H1 (cell line): ENCODE measurements at regions not wholly inside any gene's neighbourhood (a gene's known extent, or its start where the extent isn't known, plus 50 kb on each side); places are given as distances from the start of the nearest gene placed in this dataset.

Source experiments
- CTCF ChIA-PET: fragments of 300-600 bp; sonication (Branson Sonifier 250); formaldehyde crosslinking; loops from one replicate; lab custom pipeline; 2021; ENCODE audit not compliant: partially characterized antibody; lab: Charles Lee
- POLR2A ChIA-PET: fragments of 300-600 bp; sonication (Branson Sonifier 250); formaldehyde crosslinking; loops from one replicate; lab custom pipeline; 2021; ENCODE audit warnings: inconsistent platforms; ENCODE audit not compliant: partially characterized antibody; lab: Charles Lee
- DNase-seq, 2 experiments: peaks; one replicate each; pipeline versions ENCODE4 v3.0.0 to v3.0.0-alpha.2; 2010 to 2022; ENCODE audit warnings: low spot score in 2 of 2, low read depth in 1 of 2, mixed read lengths in 1 of 2
- FAIRE-seq: peaks from 2 replicates; lab custom pipeline; 2011; peaks lifted over from hg19 to GRCh38; lab: Jason Lieb, UNC
- H2AFZ ChIP-seq: 2 replicates; pipeline ENCODE4 v1.8.1; 2012; ENCODE audit warnings: low read length, inconsistent platforms
- H2AK5ac ChIP-seq: 2 replicates; pipeline ENCODE4 v1.6.1; 2013; ENCODE audit warnings: low read depth, low read length
- H2BK120ac ChIP-seq: replicated peaks from 2 replicates; pipeline ENCODE3; 2013; ENCODE audit warnings: low read depth, low read length, inconsistent platforms
- H2BK12ac ChIP-seq: 2 replicates; pipeline ENCODE4 v1.6.1; 2013; ENCODE audit warnings: low read depth, low read length
- H2BK15ac ChIP-seq: 2 replicates; pipeline ENCODE4 v1.6.1; 2013; ENCODE audit warnings: low read length
- H2BK20ac ChIP-seq: 2 replicates; pipeline ENCODE4 v1.6.1; 2013; ENCODE audit warnings: low read length
- H2BK5ac ChIP-seq: 2 replicates; pipeline ENCODE4 v1.6.1; 2013; ENCODE audit warnings: low read depth, low read length
- H3K14ac ChIP-seq: 2 replicates; pipeline ENCODE4 v1.6.1; 2013; ENCODE audit warnings: inconsistent platforms; ENCODE audit not compliant: insufficient read length
- H3K18ac ChIP-seq: 2 replicates; pipeline ENCODE4 v1.6.1; 2013; ENCODE audit warnings: low read length; ENCODE audit errors: extremely low read depth
- H3K23ac ChIP-seq: 2 replicates; pipeline ENCODE4 v1.6.1; 2013; ENCODE audit warnings: inconsistent platforms; ENCODE audit not compliant: insufficient read length
- H3K23me2 ChIP-seq: 2 replicates; pipeline ENCODE4 v1.6.1; 2013; ENCODE audit warnings: low read depth, low read length
- H3K27ac ChIP-seq: 2 replicates; pipeline ENCODE4 v1.6.1; 2011; ENCODE audit warnings: low read depth, low read length, inconsistent platforms
- H3K27me3 ChIP-seq, 4 experiments: replicated peaks in 1 of 4; 1 replicate in 1 of 4; 2 replicates in 3 of 4; pipeline versions ENCODE4 v1.6.1 to v1.8.1; 2011 to 2013; ENCODE audit warnings: low read length in 3 of 4, mild to moderate bottlenecking in 3 of 4, inconsistent platforms in 2 of 4, mixed read lengths in 2 of 4, moderate library complexity in 1 of 4; ENCODE audit not compliant: control insufficient read depth in 3 of 4, insufficient read depth in 3 of 4; ENCODE audit errors: extremely low read depth in 1 of 4
- H3K36me3 ChIP-seq, 4 experiments: 2 replicates each; pipeline versions ENCODE4 v1.6.1 to v1.8.1; 2011 to 2013; ENCODE audit warnings: mild to moderate bottlenecking in 4 of 4, low read length in 3 of 4, moderate library complexity in 2 of 4, control low read depth in 1 of 4, inconsistent platforms in 1 of 4; ENCODE audit not compliant: insufficient read depth in 4 of 4, control insufficient read depth in 2 of 4
- H3K4ac ChIP-seq: replicated peaks from 2 replicates; pipeline ENCODE3; 2013; ENCODE audit warnings: low read length, low read depth, mixed read lengths, inconsistent platforms; ENCODE audit not compliant: insufficient read length
- H3K4me1 ChIP-seq, 4 experiments: replicated peaks in 1 of 4; 1 replicate in 1 of 4; 2 replicates in 3 of 4; pipeline versions ENCODE4 v1.6.1 to v1.8.1; 2011 to 2013; ENCODE audit warnings: low read length in 3 of 4, inconsistent platforms in 2 of 4, mixed read lengths in 1 of 4; ENCODE audit not compliant: insufficient read depth in 4 of 4, control insufficient read depth in 3 of 4
- H3K4me2 ChIP-seq, 2 experiments: 2 replicates each; pipeline versions ENCODE4 v1.6.1 to v1.8.1; 2011 to 2013; ENCODE audit warnings: low read depth in 2 of 2, low read length in 2 of 2, control low read depth in 1 of 2, inconsistent platforms in 1 of 2, mild to moderate bottlenecking in 1 of 2; ENCODE audit not compliant: insufficient read depth in 1 of 2
- H3K4me3 ChIP-seq, 4 experiments: fragments of 200-600, 300-600 bp in 1 of 4; sonication (generic), shearing (Covaris generic), sonication (Bioruptor Twin) in 1 of 4; 2 replicates each; pipeline versions ENCODE4 v1.5.1 to v1.8.1; 2011 to 2016; ENCODE audit warnings: low read length in 4 of 4, low read depth in 3 of 4, control low read depth in 2 of 4, inconsistent platforms in 2 of 4, mild to moderate bottlenecking in 2 of 4, mixed read lengths in 1 of 4, moderate library complexity in 1 of 4; ENCODE audit not compliant: insufficient read depth in 2 of 4; ENCODE audit errors: extremely low read depth in 1 of 4
- H3K56ac ChIP-seq: replicated peaks from 2 replicates; pipeline ENCODE3; 2013; ENCODE audit warnings: low read depth, mild to moderate bottlenecking, mixed read lengths, low read length, inconsistent platforms; ENCODE audit not compliant: insufficient read length
- H3K79me1 ChIP-seq: 2 replicates; pipeline ENCODE4 v1.6.1; 2013; ENCODE audit warnings: low read depth, low read length, control low read depth
- H3K79me2 ChIP-seq, 2 experiments: 2 replicates each; pipeline versions ENCODE4 v1.6.1 to v1.8.1; 2012 to 2013; ENCODE audit warnings: low read length in 2 of 2, mild to moderate bottlenecking in 2 of 2, inconsistent platforms in 1 of 2; ENCODE audit not compliant: insufficient read depth in 2 of 2, control insufficient read depth in 1 of 2
- H3K9ac ChIP-seq, 4 experiments: replicated peaks in 1 of 4; 1 replicate in 1 of 4; 2 replicates in 3 of 4; pipeline versions ENCODE4 v1.6.1 to v1.8.1; 2011 to 2013; ENCODE audit warnings: low read depth in 3 of 4, low read length in 3 of 4, control low read depth in 2 of 4, mild to moderate bottlenecking in 2 of 4, moderate library complexity in 2 of 4, inconsistent platforms in 1 of 4; ENCODE audit errors: extremely low read depth in 1 of 4
- H3K9me3 ChIP-seq, 2 experiments: 2 replicates each; pipeline versions ENCODE4 v1.6.1 to v1.8.1; 2012 to 2013; ENCODE audit warnings: mild to moderate bottlenecking in 2 of 2, moderate library complexity in 2 of 2, control low read depth in 1 of 2, inconsistent platforms in 1 of 2, low read depth in 1 of 2, low read length in 1 of 2, mixed read lengths in 1 of 2; ENCODE audit not compliant: insufficient read depth in 2 of 2
- H4K20me1 ChIP-seq, 2 experiments: replicated peaks in 1 of 2; 2 replicates each; pipeline versions ENCODE3 to v1.8.1; 2011 to 2013; ENCODE audit warnings: inconsistent platforms in 2 of 2, low read length in 2 of 2, mild to moderate bottlenecking in 1 of 2; ENCODE audit not compliant: insufficient read depth in 2 of 2, control insufficient read depth in 1 of 2
- H4K5ac ChIP-seq: 2 replicates; pipeline ENCODE4 v1.6.1; 2013; ENCODE audit warnings: low read length, low read depth, mixed read lengths, inconsistent platforms; ENCODE audit not compliant: insufficient read length
- H4K8ac ChIP-seq: 2 replicates; pipeline ENCODE4 v1.8.0; 2013; ENCODE audit warnings: mild to moderate bottlenecking, moderate library complexity, low read length, inconsistent platforms; ENCODE audit not compliant: insufficient read depth; ENCODE audit errors: extremely low read depth
- H4K91ac ChIP-seq: replicated peaks from 2 replicates; pipeline ENCODE3; 2013; ENCODE audit warnings: low read length, mixed read lengths, inconsistent platforms; ENCODE audit not compliant: insufficient read length
- CEBPB ChIP-seq: IDR thresholded peaks from 2 replicates; pipeline ENCODE4 v1.6.1; 2012; ENCODE audit warnings: low read depth, low read length
- GABPA ChIP-seq: IDR thresholded peaks from 2 replicates; pipeline ENCODE4 v1.6.1; 2011; ENCODE audit warnings: mild to moderate bottlenecking, low read length, moderate library complexity, borderline replicate concordance; ENCODE audit not compliant: insufficient read depth
- RBBP5 ChIP-seq: IDR thresholded peaks from 2 replicates; pipeline ENCODE4 v1.7.1; 2012; ENCODE audit warnings: low read depth, mild to moderate bottlenecking, inconsistent platforms, low read length, moderate library complexity, borderline replicate concordance
- SP4 ChIP-seq: IDR thresholded peaks from 2 replicates; pipeline ENCODE4 v1.6.1; 2012; ENCODE audit warnings: low read length, inconsistent platforms

- H2BK15ac ChIP-seq = no peak overlapping the region
- H3K36me3 ChIP-seq = no peaks in the 10 kb centered on the region
- H3K4me2 ChIP-seq = no peak overlapping the region
- H3K9ac ChIP-seq = no peak overlapping the region
- no peak overlapping the region for H2BK12ac ChIP-seq
- no peaks in the 10 kb centered on the region for H3K79me2 ChIP-seq
- no peak overlapping the region for H3K27ac ChIP-seq
- no peak overlapping the region for H3K14ac ChIP-seq
- no peaks in the 10 kb centered on the region for H3K79me1 ChIP-seq
- no peak overlapping the region for H4K8ac ChIP-seq
- no peak for FAIRE-seq
- no peak overlapping the region for H3K23ac ChIP-seq
- H3K18ac ChIP-seq = no peak overlapping the region
- H3K4ac ChIP-seq = no peak overlapping the region
- H2BK120ac ChIP-seq = no peak overlapping the region
- no peak for DNase-seq
- no peak overlapping the region for H3K56ac ChIP-seq
- no peaks in the 10 kb centered on the region for H3K23me2 ChIP-seq
- no peak overlapping the region for H2BK20ac ChIP-seq
- H3K4me1 ChIP-seq = no peaks in the 10 kb centered on the region
- POLR2A ChIA-PET = interaction anchor here (0.7 kb wide), 1 partner anchor 182 kb away, joined by 3 read pairs; no protein-coding TSS in a partner anchor
- no peak overlapping the region for H4K91ac ChIP-seq
- no peaks in the 10 kb centered on the region for H3K9me3 ChIP-seq
- CTCF ChIA-PET = no interaction called here
- no peak overlapping the region for H2BK5ac ChIP-seq
- H2AK5ac ChIP-seq = no peak overlapping the region
- no peak for TF ChIP-seq GABPA
- no peak for TF ChIP-seq SP4
- TF ChIP-seq CEBPB = no peak
- no peak for TF ChIP-seq RBBP5
- no peak overlapping the region for H2AFZ ChIP-seq
- no peak overlapping the region for H3K4me3 ChIP-seq
- no peaks in the 10 kb centered on the region for H4K20me1 ChIP-seq
- no peaks in the 10 kb centered on the region for H3K27me3 ChIP-seq
- no peak overlapping the region for H4K5ac ChIP-seq
Observed at GRCh38 chr3:180403156-180403555, 198.8 kb upstream of the TTC14 start.
